ENCODE measurements at regions not wholly inside any gene's neighbourhood (a gene's known extent, or its start where the extent isn't known, plus 50 kb on each side); places are given as distances from the start of the nearest gene placed in this dataset.

DNA sequence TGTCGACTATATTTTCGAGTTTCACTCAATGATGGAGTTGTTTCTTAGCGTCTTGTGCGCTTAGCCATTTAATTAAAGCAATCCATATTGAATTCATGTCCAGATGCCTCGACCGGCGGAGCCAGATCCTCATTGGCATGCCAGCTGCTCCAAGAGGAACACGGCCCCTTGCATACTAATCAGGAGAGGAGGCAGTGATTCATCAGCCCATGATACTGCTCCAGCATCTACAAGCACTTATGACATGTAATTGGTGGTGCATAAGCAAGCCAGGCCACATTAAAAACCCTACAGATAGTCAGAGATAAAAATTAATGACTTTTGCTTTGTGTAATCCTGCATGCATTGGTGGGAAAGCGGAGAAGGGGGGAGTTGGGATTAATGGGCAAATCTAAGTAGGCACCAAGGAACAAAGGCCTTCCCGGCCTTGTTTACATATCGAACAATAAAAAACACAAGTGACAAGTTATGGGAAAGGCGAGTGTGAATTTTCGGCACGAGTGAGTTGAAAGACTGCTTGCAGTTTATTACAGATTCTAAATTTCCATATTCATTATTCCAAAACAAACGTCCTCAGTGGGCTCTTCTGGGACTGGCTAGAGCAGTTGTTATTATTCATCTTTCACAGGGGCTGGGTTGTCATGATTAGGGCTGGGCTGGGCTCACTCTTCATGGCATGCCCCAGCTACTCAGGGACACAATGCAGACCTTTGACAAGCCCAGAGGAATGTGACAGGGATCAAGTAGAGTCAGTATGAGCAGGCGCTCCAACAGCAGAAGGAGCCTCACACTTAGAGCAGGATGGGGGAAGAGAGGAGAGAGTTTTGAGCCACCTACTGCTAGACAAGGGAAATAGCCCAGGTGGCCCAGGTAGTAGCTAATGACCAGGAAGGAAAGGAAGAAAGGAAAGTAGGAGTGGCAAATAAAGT is 281.7 kb upstream of the ZFHX3 start:
- no peak overlapping the region for H3K27ac ChIP-seq
- TF ChIP-seq, protein P1, sequence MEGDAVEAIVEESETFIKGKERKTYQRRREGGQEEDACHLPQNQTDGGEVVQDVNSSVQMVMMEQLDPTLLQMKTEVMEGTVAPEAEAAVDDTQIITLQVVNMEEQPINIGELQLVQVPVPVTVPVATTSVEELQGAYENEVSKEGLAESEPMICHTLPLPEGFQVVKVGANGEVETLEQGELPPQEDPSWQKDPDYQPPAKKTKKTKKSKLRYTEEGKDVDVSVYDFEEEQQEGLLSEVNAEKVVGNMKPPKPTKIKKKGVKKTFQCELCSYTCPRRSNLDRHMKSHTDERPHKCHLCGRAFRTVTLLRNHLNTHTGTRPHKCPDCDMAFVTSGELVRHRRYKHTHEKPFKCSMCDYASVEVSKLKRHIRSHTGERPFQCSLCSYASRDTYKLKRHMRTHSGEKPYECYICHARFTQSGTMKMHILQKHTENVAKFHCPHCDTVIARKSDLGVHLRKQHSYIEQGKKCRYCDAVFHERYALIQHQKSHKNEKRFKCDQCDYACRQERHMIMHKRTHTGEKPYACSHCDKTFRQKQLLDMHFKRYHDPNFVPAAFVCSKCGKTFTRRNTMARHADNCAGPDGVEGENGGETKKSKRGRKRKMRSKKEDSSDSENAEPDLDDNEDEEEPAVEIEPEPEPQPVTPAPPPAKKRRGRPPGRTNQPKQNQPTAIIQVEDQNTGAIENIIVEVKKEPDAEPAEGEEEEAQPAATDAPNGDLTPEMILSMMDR (conservative IDR thresholded peaks at IDR 0.05) = no peak
- TF ChIP-seq ZFX (IDR thresholded peaks at IDR 0.05) = no peak

- TF ChIP-seq, protein P1 (conservative IDR thresholded peaks at IDR 0.05) = no peak
- TF ChIP-seq ZFX (IDR thresholded peaks at IDR 0.05) = no peak
- no peak overlapping the region for H3K27ac ChIP-seq
Observed at GRCh38 chr16:73326770-73327470, 279.0 kb upstream of the ZFHX3 start.

DNA sequence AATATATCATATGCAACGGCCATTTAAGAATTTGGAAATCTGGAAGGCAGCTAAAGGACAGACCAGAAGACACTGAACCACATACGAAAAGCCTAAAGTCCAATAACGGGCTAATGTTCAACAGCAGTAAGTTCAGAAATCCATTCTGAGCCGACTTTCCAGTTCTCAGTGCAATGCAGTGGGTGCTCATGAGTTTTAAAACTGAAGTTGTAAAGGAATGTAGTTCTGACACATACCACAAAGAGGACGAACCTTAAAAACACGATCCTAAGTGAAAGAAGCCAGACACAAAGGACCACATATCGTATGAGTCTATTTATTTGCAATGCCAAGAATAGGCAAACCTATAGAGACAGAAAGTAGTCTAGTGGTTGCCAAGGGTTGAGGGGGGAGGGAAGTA is 278.3 kb upstream of the ZFHX3 start:
- no peak for TF ChIP-seq ZFX (IDR thresholded peaks at IDR 0.05)
- TF ChIP-seq, protein P1 (conservative IDR thresholded peaks at IDR 0.05) = no peak
- H3K27ac ChIP-seq = no peak overlapping the region

DNA sequence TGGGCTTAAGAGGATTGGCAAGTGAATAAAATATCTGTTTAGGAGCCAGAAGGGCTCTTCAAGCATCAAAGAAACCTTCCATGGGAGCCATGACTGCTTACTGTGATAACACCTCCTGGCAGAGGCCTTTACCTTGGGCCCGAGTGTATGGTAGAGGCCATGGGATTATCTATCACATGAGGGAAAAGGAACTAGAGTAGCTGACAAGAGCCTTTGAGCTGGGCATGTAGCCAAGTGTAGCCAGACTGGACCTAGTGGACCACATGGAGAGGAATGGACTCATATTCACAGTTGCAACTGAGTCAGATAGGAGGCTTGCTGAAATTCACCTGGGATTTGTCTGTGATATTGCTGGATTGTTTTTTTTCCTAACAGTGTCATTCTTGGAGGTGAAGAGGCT is 276.0 kb upstream of the ZFHX3 start:
- TF ChIP-seq, protein P1 (conservative IDR thresholded peaks at IDR 0.05) = no peak
- TF ChIP-seq ZFX (IDR thresholded peaks at IDR 0.05) = no peak

DNA sequence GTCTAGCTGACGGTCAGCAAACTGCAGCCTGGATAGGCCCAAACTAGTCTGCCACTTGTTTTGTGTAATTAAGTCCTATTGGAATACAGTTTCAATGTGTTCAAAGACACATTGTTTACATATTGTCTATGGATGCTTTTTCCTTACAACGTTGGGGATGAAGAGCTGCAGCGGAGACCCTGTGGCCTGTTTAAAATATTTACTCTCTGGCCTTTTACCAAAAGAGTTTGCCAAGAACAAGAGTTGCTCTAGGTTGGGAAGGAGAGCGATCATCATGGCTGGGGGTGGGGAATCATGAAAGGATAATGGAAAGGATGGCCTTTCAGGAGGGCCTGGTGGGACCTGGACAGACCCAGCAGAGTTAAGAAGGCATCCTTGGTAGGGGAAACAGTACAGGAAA is 274.9 kb upstream of the ZFHX3 start:
- TF ChIP-seq, protein P1 (conservative IDR thresholded peaks at IDR 0.05) = no peak
- no peak for TF ChIP-seq ZFX (IDR thresholded peaks at IDR 0.05)
- no peak overlapping the region for H3K27ac ChIP-seq

More for the DNA sequence above, 276.0 kb upstream of the ZFHX3 start:
- H3K27ac ChIP-seq = no peak overlapping the region

DNA sequence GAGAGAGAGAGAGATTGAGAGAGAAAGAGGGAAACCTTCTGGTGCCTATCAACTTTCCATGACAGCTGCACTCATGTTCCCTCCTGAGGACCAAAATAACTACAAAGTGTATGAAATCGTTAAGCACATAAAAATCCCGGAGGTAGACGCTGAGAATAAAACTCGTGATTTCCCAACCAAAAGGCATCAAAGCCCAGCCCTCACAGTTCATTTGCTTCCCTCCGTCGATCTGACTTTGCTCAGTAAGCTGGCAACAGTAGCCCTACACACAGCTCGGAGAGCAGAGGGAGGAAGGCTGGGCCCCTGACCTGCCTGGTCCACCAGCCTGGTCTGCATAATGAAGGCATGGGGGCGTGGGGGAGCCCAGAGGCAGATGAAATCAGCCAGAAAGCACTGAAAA is 273.9 kb upstream of the ZFHX3 start:
- no peak for TF ChIP-seq ZFX (IDR thresholded peaks at IDR 0.05)
- TF ChIP-seq, protein P1 (conservative IDR thresholded peaks at IDR 0.05) = no peak
- H3K27ac ChIP-seq = no peak overlapping the region

DNA sequence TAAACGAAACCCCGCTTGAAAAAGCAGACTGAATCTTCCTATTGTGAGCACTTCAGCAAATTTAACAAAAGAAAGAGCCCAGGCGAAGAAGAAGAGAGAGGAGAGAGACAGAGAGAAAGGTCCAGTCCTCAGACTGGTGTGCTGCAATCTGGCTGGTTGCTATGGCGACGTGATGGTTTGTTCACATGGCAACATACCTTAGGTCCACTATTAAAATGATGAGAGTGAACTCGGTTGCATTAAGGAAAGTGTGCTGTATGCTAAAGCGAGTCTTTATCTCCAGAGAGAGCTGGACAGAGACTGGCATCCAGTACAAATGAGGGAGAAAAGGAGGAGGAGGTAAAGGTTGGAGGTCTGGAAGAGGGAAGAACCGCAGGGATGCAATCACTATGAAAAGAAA is 271.8 kb upstream of the ZFHX3 start:
- TF ChIP-seq ZFX (IDR thresholded peaks at IDR 0.05) = no peak
- TF ChIP-seq, protein P1 (conservative IDR thresholded peaks at IDR 0.05) = no peak
- no peak overlapping the region for H3K27ac ChIP-seq

Data from C4-2B (cell line).